AG09319 (cell line): ENCODE measurements at regions not wholly inside any gene's neighbourhood (a gene's known extent, or its start where the extent isn't known, plus 50 kb on each side); places are given as distances from the start of the nearest gene placed in this dataset.

Source experiments
- DNase-seq: peaks from one replicate; pipeline ENCODE4 v3.0.0-alpha.2; 2010; ENCODE audit warnings: low read depth; ENCODE audit errors: extremely low read depth
- CTCF ChIP-seq: IDR thresholded peaks from 2 replicates; pipeline ENCODE4 v1.5.1; 2011; ENCODE audit warnings: low read depth, mild to moderate bottlenecking, inconsistent platforms, low read length, moderate library complexity

GRCh38 chr1:177703888-177704446 lies 265.9 kb downstream of the SEC16B start:
- no peak for DNase-seq
- TF ChIP-seq CTCF = no peak

- no peak for DNase-seq
- no peak for TF ChIP-seq CTCF
These were observed 268.1 kb downstream of the SEC16B start for GRCh38 chr1:177701654-177702353.

GRCh38 chr1:177700856-177701255 lies 269.0 kb downstream of the SEC16B start:
- no peak for TF ChIP-seq CTCF

GRCh38 chr1:177690996-177691395 lies 278.9 kb downstream of the SEC16B start:
- DNase-seq = no peak
- no peak for TF ChIP-seq CTCF

More at GRCh38 chr1:177700856-177701255, 269.0 kb downstream of the SEC16B start:
- no peak for DNase-seq

- DNase-seq = no peak
- no peak for TF ChIP-seq CTCF
These were observed 282.3 kb downstream of the SEC16B start for GRCh38 chr1:177687544-177687943.

- no peak for TF ChIP-seq CTCF
- DNase-seq = no peak
These were observed 282.9 kb downstream of the SEC16B start for GRCh38 chr1:177686933-177687332.

- no peak for TF ChIP-seq CTCF
- DNase-seq = no peak
These were observed 300.7 kb downstream of the SEC16B start for GRCh38 chr1:177669161-177669560.
